Left ventricle myocardium inferior (tissue), 1 donor: ENCODE measurements at regions not wholly inside any gene's neighbourhood (a gene's known extent, or its start where the extent isn't known, plus 50 kb on each side); places are given as distances from the start of the nearest gene placed in this dataset.

Experiments used
- DNase-seq: peaks from one replicate; pipeline ENCODE4 v3.0.0-alpha.2; 2020
- H3K27ac ChIP-seq: fragments of 200-600 bp; replicated peaks from 2 replicates; pipeline ENCODE4 v1.8.0; 2021
- H3K27me3 ChIP-seq: fragments of 200-600 bp; 2 replicates; pipeline ENCODE4 v1.8.0; 2021; ENCODE audit warnings: low read depth
- H3K36me3 ChIP-seq: fragments of 200-600 bp; 2 replicates; pipeline ENCODE4 v1.8.0; 2021
- H3K4me1 ChIP-seq: fragments of 200-600 bp; 2 replicates; pipeline ENCODE4 v1.8.0; 2021
- H3K4me3 ChIP-seq: fragments of 200-600 bp; 2 replicates; pipeline ENCODE4 v1.8.0; 2021; ENCODE audit warnings: mild to moderate bottlenecking, moderate library complexity
- H3K9me3 ChIP-seq: fragments of 200-600 bp; replicated peaks from 2 replicates; pipeline ENCODE4 v1.8.0; 2021
- intact Hi-C: fragments of 100-400 bp; cut with micrococcal nuclease; formaldehyde crosslinking; loops from one replicate; pipeline ENCODE4 v1.11.0; 2022
- TF ChIP-seq, protein P1 (sequence below): fragments of 200-600 bp; IDR thresholded peaks from 2 replicates; pipeline ENCODE4 v1.8.0; 2021; ENCODE audit warnings: antibody characterized with exemption, mild to moderate bottlenecking, borderline replicate concordance
- donor health status: DM: no; HTN: yes; CAD: no; lungs with severe emphysema.

GRCh38 chr15:69634860-69635259, 182.2 kb downstream of the RPLP1 start:
- TF ChIP-seq, protein P1, sequence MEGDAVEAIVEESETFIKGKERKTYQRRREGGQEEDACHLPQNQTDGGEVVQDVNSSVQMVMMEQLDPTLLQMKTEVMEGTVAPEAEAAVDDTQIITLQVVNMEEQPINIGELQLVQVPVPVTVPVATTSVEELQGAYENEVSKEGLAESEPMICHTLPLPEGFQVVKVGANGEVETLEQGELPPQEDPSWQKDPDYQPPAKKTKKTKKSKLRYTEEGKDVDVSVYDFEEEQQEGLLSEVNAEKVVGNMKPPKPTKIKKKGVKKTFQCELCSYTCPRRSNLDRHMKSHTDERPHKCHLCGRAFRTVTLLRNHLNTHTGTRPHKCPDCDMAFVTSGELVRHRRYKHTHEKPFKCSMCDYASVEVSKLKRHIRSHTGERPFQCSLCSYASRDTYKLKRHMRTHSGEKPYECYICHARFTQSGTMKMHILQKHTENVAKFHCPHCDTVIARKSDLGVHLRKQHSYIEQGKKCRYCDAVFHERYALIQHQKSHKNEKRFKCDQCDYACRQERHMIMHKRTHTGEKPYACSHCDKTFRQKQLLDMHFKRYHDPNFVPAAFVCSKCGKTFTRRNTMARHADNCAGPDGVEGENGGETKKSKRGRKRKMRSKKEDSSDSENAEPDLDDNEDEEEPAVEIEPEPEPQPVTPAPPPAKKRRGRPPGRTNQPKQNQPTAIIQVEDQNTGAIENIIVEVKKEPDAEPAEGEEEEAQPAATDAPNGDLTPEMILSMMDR: no peak
- intact Hi-C loops: no loop called here
- DNase-seq: no peak
- H3K4me3 ChIP-seq: no peak overlapping the region
- peaks cover 64% of the 10 kb centered on the region for H3K27me3 ChIP-seq
- peaks cover 12% of the 10 kb centered on the region for H3K9me3 ChIP-seq
- H3K36me3 ChIP-seq: no peaks in the 10 kb centered on the region
- H3K4me1 ChIP-seq: no peaks in the 10 kb centered on the region
- H3K27ac ChIP-seq: no peak overlapping the region

- Histone ChIP-seq H3K4me3 (no peak overlapping the region), H3K27me3 (peaks cover 49% of the 10 kb centered on the region)
- TF ChIP-seq, protein P1: no peak
Observed at GRCh38 chr15:69636169-69636915, 183.7 kb downstream of the RPLP1 start.

GRCh38 chr15:69637818-69638217, 185.2 kb downstream of the RPLP1 start:
- TF ChIP-seq, protein P1: no peak

More at GRCh38 chr15:69636169-69636915, 183.7 kb downstream of the RPLP1 start:
- H3K4me1 ChIP-seq: no peaks in the 10 kb centered on the region
- no peaks in the 10 kb centered on the region for H3K36me3 ChIP-seq
- no peak overlapping the region for H3K27ac ChIP-seq
- no peak for DNase-seq
- intact Hi-C loops: no loop called here
- H3K9me3 ChIP-seq: peaks cover 27% of the 10 kb centered on the region

DNA sequence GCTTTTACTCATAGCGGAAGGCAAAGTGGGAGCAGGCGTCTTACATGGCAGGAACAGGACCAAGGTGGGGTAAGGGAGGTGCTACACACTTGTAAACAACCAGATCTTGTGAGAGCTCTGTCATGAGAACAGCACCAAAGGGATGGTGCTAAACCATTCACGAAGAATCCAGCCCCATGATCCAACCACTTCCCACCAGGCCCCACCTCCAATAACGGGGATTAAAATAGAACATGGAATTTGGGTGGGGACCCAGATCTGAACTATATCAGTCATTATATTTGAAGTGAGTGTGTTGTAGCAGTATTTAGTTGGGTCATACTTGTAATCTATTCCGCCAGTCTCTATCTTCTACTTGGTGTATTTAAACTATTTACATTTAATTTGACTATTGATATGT, 190.9 kb downstream of the RPLP1 start:
- DNase-seq: no peak
- Histone ChIP-seq H3K27me3 (peaks cover 27% of the 10 kb centered on the region), H3K9me3 (peaks cover 27% of the 10 kb centered on the region), H3K36me3 (no peaks in the 10 kb centered on the region), H3K4me1 (peaks cover 5% of the 10 kb centered on the region), H3K27ac (no peak overlapping the region), H3K4me3 (no peak overlapping the region)
- intact Hi-C loops: no loop called here
- TF ChIP-seq, protein P1: no peak

More at GRCh38 chr15:69637818-69638217, 185.2 kb downstream of the RPLP1 start:
- Histone ChIP-seq H3K4me3 (no peak overlapping the region), H3K9me3 (peaks cover 31% of the 10 kb centered on the region), H3K36me3 (no peaks in the 10 kb centered on the region), H3K27ac (no peak overlapping the region), H3K4me1 (no peaks in the 10 kb centered on the region), H3K27me3 (peaks cover 34% of the 10 kb centered on the region)
- DNase-seq: no peak
- intact Hi-C loops: no loop called here

DNA sequence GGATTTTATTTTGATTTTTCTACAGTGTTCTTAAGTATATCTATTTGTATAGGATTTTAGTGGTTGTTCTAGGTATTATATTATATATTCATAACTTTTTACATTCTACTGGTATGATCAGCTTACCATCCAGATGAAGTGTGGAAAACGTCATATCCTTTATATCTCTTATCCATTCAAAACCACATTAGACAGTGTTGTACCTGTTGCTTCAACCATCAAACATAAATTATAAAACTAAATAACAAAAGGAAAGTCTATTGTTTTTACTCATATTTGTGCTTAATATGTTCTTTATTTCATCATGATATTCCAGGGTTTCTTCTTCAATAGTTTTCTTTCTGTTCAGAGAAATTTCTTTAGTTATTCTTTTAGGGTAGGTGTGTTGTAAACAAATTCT, 191.4 kb downstream of the RPLP1 start:
- Histone ChIP-seq H3K27ac (no peak overlapping the region), H3K4me1 (peaks cover 6% of the 10 kb centered on the region), H3K4me3 (no peak overlapping the region), H3K36me3 (no peaks in the 10 kb centered on the region), H3K27me3 (peaks cover 32% of the 10 kb centered on the region), H3K9me3 (peaks cover 26% of the 10 kb centered on the region)
- DNase-seq: no peak
- intact Hi-C loops: no loop called here
- TF ChIP-seq, protein P1: no peak
